ENCODE measurements at regions not wholly inside any gene's neighbourhood (a gene's known extent, or its start where the extent isn't known, plus 50 kb on each side); places are given as distances from the start of the nearest gene placed in this dataset.
"Not testable (repeated sequence)": the region's sequence is repeated elsewhere in the genome, so short reads cannot be mapped to it uniquely, and the experiment has no call there.

GRCh38 chr4:184335520-184335919 lies 117.8 kb upstream of the ENPP6 start:
- DNase-seq (ENCODE audit: low read depth in 4 of 4, low spot score in 3 of 4), result no peak

DNA sequence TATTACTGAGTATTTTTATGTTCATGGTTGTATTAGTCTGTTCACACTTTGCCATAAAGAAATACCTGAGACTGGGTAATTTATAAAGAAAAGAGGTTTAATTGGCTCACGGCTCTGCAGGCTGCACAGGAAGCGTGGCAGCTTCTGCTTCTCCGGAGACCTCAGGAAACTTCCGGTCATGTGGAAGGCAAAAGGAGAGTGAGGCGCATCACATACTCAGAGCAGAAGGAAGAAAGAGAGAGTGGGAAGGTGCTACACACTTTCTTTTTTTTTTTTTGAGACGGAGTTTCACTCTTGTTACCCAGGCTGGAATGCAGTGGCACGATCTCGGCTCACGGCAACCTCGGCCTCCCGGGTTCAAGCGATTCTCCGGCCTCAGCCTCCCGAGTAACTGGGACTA lies 115.8 kb upstream of the ENPP6 start:
- DNase-seq (ENCODE audit: low read depth in 4 of 4, low spot score in 3 of 4), result not testable (repeated sequence)

DNA sequence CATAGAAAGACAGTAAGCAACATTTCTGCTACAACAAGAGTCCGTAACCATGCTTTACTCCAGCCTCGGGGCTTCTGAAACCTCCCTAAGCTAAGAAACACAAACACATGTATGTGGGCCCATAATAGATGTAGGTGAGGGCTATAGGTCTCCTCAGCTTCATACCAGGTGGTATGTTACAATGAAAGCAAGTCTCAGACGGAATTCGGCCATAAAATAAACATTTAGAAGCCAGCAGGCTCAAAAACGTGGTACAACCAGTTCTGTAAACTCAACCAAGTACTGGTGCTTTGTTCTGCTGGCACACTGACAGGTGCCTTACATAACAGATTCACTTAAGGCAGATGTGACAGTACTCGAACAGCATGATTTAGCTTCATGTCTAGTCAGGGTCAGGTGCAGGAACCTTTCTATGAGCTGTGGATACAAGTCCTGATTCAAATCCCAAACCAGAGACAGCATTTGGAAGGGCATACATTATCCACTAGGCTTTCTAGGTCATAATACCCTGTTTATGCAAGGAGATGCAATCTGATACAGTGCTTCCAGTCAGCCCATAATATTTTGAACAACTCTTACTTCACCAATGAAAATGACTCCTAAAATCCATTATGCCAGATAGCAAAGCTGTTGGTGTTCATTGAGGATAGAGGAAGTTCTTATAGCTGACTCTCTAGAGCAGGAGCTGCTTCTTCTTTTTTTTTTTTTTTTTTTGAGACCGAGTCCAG lies 113.8 kb upstream of the ENPP6 start:
- DNase-seq (ENCODE audit: low read depth in 4 of 4, low spot score in 3 of 4), result no peak

DNA sequence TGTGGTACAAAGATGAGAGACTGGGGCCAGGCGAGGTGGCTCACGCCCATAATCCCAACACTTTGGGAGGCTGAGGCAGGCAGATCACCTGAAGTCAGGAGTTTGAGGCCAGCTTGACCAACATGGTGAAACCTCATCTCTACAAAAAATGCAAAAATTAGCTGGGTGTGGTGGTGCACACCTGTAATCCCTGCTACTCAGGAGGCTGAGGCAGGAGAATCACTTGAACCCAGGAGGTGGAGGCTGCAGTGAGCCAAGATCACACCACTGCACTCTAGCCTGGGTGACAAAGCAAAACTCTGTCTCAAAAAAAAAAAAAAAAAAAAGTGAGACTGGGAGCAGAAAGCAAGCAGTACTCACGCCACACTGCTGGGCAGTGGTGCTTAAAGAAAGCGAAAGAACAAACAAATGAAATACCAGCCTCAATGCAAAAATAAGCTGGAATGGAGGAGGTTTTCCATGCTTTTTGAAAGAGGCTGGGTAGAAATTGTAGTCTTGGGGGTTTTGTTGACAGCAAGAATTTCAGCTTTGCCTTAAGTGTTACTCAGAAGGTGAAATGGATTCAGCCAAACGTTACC lies 112.9 kb upstream of the ENPP6 start:
- not testable (repeated sequence) for DNase-seq (ENCODE audit: low read depth in 4 of 4, low spot score in 3 of 4)

- DNase-seq (ENCODE audit: low read depth in 4 of 4, low spot score in 3 of 4), result no peak
Measured at GRCh38 chr4:184329659-184330400, 112.2 kb upstream of the ENPP6 start.

DNA sequence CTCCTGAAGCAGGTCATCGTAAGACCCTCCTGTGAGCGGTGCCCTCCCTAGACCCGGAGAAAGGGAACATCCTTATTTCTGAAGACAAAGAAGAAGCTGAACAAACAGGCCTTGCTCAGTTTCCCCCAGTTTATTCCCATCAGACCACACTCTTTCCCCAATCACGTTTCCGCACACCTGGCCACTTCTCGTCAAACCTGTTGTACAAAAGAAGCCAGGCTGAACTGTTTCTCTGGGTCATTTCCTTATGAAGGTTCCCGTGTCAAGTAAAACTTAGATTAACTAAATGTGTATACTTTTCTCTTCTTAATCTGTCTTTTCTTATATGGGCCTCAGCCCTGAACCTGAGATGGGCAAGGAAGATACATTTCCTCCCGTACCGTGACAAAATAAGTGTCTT lies 111.6 kb upstream of the ENPP6 start:
- DNase-seq (ENCODE audit: low read depth in 4 of 4, low spot score in 3 of 4), result no peak

DNA sequence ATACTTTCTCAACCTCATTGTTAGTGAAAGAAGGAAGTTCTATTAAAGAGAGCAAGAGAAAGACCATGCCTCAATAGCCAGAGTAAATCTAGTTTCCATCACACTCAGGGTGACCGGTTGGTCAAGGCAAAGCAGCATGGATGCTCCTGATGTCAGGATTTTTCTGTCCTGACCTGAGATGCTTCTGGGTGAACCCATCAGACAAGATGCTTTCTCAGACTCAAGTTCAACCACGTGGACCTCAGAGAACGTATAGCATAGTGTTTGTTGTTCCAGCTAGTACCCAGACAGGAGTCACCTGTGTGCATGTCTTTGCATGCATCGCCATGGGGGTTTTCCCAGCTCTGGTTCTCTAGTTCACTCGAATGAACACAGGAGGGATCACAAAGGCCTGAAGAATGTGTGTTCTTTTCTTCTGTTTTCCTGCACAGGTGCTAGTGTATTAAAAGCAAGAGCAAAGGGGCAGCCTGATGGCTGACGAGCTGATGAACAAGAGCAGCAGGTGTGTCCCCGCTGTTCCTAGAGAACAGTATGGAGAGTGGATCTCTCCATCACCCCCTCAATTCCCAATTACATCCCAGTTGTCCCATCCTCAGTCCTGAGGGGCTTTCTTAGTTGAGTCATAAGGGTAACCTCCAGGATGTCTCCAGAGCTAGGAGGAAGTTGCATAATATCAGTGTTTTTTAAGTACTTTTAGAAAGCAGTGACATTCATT lies 110.5 kb upstream of the ENPP6 start:
- DNase-seq (ENCODE audit: low read depth in 4 of 4, low spot score in 3 of 4), result no peak

DNA sequence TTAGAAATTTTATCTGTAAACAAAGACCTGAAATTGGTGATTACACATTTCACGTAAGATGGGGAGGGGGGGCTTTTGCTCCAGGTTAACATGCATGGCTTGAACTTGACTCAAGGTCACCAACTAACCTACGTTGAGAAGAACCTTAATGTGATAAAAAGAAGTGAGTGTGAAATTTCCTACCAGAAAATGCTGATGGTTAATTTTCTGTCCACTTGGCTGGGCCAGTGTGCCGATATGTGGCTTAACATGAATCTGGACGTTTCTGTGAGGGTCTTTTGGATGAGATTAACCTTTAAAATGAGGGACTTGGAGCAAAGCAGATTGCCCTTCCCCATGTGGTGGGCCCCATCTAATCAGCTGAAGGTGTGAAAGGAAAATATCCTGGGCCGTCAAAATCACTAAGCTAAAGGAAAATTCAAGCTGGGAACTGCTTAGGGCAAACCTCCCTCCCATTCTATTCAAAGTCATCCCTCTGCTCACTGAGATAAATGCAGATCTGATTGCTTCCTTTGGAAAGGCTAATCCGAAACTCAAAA lies 107.3 kb upstream of the ENPP6 start:
- DNase-seq (ENCODE audit: low read depth in 4 of 4, low spot score in 3 of 4), result no peak

DNA sequence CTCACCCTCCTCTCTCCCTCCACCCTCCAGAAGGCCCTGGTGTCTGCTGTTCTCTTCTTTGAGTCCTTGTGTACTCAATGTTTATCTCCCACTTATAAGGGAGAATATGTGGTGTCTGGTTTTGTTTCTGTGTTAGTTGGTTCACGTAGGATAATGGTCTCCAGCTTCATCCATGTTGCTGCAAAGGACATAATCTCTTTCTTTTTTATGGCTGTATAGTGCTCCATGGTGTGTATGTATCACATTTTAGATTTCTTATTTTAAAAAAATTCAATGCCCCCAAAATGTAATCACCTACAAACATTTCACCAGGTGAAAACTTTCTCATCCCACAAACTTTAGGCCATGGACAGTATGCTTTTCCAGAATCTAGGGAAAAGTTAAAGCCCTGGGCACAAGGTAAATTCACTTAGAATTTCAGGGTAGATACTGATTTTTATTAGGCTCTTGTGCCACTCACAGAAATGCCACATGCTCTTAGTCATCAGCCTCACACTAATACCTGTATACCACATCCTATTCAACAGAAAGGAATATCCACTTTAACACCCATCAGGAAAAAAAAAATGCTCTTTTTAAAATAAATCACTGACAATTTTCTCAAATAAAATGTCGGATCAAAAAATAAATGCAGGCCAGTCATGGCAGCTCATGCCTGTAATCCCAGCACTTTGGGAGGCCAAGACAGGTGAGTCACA lies 104.8 kb upstream of the ENPP6 start:
- DNase-seq (ENCODE audit: low read depth in 4 of 4, low spot score in 3 of 4), result no peak

DNA sequence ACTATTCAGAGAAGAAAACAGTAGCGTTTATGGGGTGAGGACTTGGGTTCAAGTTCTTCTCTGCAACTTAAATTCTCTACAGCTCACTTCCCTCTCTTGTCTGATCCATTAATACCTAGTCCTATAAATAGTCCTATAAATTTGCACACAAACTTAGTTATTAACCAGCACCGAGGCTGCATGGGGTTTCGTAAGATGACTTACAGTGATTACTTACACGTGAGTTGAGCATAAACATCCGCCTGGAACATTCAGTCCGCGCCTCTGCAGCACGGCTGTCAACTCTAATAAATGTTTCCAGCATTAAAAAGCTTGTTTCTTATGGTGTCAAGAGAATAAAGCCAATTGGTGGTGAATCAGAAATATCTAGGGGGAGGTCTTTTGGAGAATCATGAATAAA lies 103.0 kb upstream of the ENPP6 start:
- DNase-seq (ENCODE audit: low read depth in 4 of 4, low spot score in 3 of 4), result no peak

DNA sequence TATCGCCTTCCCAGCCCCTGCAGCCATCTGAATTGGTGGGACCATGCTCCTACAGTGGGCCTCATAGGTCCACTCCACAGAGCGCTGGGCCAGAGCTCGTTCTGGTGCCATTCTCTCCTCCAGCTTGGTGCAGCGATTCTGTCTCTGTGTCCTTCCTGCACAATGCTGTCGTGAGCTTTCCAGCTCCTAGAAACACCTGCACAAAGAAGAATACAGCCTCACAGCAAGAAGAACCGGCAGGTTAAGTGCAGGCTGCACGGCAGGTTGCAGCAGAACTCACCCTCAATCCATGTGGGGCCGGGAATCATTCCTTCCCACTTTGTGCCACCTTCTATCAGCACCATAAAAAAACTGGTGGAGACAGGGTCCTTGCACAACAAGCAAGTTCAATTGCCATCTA lies 101.2 kb upstream of the ENPP6 start:
- no peak for DNase-seq (ENCODE audit: low read depth in 4 of 4, low spot score in 3 of 4)

GRCh38 chr4:184317234-184317918 lies 99.7 kb upstream of the ENPP6 start:
- no peak for DNase-seq (ENCODE audit: low read depth in 4 of 4, low spot score in 3 of 4)

GRCh38 chr4:184316821-184317220 lies 99.1 kb upstream of the ENPP6 start:
- DNase-seq (ENCODE audit: low read depth in 4 of 4, low spot score in 3 of 4), result no peak

DNA sequence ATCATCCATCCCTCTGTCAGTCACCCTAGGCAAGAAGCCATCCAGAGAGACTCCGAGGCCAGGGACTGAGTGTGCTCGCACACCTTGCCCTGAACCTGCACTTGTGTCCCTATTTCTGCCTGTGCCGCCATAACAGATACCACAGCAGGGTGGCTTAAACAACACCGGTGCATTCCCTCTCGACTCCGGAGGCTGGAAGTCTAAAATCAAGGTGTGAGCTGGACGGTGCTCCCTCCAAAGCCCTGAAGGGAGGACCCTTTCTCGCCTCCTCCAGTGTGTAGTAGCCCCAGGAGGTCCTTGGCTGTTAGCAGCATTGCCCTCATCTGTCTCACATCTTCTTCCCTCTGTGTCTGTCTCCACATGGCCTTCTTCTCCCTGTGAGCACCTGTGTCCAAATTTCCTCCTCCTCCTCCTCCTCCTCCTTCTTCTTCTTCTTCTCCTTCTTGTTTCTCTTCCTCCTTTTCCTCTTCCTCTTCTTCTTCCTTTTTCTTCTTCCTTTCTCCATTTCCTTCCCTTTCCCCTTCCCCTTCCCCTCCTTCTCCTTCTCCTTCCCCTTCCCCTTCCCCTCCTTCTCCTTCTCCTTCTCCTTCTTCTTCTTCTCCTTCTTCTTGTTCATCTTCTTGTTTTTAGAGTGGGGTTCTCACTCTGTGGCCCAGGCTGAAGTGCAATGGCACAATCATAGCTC lies 98.1 kb upstream of the ENPP6 start:
- DNase-seq (ENCODE audit: low read depth in 4 of 4, low spot score in 3 of 4), result no peak

GRCh38 chr4:184313702-184314659 lies 96.3 kb upstream of the ENPP6 start:
- DNase-seq (ENCODE audit: low read depth in 4 of 4, low spot score in 3 of 4), result no peak

- DNase-seq (ENCODE audit: low read depth in 4 of 4, low spot score in 3 of 4), result no peak
Measured at GRCh38 chr4:184313058-184313581, 95.4 kb upstream of the ENPP6 start.

- DNase-seq (ENCODE audit: low read depth in 4 of 4, low spot score in 3 of 4), result no peak
Measured at GRCh38 chr4:184312126-184312525, 94.5 kb upstream of the ENPP6 start.
